Embryonic facial prominence (tissue), 1 donor: ENCODE measurements at regions not wholly inside any gene's neighbourhood (a gene's known extent, or its start where the extent isn't known, plus 50 kb on each side); places are given as distances from the start of the nearest gene placed in this dataset.
"Not testable (repeated sequence)": the region's sequence is repeated elsewhere in the genome, so short reads cannot be mapped to it uniquely, and the experiment has no call there.

Source experiments
- DNase-seq: peaks from one replicate; pipeline ENCODE4 v3.0.0-alpha.2; 2016; ENCODE audit errors: extremely low spot score

DNA sequence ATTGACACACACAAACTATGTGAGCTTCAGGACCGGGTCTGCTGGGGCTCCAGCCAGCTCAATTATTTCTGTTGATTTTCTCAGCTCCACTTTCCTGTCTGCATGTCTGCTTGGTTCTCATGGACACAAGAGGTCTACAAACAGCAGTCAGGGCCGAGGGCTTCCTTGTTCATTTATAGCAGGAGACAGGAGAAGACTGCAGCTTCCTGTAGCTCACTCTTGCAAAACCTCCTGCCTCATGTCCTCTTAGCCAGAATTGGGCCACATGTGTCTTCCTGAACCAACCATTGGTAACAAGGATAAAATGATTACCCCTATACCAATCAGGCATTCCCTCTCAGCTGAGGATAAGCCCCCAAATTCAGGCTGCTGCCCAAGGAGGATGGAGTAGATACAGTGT is 182.8 kb downstream of the TLE3 start:
- no peak for DNase-seq

DNA sequence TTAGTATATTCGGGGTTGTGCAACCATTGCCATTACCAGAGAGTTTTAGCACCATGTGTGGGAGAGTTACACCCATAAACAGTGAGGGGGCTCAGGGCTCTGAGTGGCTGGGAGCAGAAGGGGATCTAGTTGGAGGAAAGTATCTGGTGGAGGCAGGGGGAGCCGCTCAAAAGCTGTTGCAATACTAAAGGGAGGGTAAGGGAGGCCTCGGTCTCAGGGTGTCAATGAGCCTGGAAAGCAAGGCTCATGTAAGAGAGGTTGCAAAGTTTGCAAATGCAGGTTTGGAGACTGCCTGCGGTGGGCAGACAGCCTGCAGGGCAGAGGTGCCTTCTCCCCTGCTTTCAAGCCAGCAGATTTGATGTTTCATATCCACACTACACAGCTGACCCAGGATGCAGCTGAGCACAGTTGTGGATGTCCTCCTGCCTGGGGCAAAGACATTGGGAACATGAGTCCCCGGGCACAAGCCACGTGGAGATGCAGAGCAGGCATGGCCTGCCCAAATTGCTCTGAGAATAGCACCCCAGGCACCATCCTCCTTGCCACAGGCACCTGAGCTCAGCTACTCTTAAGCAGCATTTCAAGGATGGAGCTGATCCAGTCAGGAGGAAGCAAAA is 181.4 kb downstream of the TLE3 start:
- no peak for DNase-seq

DNA sequence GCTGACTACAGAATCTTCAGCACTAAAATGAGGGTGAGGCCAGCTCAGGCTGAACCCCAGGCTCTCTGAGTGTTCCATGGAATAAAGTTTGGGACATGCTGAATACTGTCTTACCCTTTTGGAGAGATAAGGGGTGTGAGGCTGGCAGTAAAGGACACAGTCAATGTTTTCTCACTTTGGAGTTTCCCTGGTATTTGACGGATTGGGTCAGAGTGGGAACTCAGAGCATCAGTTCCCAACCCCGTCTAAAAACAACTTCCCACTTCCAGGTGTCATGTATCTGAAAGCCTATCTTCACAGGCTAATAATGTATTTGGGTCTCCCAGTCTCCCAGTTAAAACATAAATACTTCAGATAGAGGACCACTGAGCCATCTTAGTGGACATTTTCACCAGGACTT is 180.7 kb downstream of the TLE3 start:
- DNase-seq = no peak

DNA sequence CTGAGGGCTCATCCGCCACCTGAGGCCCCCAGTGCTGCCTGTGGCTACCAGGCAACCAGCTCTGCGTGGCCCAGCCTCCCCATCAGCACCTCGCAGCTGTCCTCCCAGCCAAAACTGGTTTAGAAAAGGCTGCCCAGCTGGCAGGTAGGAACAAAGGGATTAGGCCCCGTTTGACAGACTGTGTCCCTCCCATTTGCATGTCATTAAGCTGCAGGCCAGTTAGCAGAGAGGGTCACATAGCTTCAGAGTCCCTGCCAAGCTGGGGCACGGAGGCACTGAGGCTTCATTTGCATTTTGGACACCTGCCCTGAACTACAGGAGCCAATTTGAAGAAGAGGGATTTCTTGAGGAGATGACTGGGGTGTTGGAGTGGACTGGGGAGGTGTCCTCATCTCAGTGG is 177.9 kb downstream of the TLE3 start:
- no peak for DNase-seq

DNA sequence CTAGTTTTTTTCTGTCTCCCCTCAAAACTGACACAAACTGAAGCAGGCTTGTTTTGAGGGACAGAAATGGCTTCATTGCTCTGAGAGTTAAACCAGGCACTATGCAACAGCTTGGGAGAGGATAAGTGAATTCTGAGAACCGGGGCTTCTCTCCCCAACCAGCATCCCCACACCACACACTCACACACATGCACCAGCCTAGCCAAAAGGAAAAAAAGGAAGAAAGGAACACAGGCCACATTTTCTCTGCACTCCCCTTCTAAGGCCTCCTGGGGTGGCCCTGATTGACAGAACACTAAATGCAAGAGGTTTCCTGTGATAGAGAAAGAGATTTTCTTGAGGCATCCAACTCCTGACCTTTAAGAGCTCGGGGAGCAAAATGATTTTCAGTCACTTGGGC is 177.5 kb downstream of the TLE3 start:
- DNase-seq = no peak

DNA sequence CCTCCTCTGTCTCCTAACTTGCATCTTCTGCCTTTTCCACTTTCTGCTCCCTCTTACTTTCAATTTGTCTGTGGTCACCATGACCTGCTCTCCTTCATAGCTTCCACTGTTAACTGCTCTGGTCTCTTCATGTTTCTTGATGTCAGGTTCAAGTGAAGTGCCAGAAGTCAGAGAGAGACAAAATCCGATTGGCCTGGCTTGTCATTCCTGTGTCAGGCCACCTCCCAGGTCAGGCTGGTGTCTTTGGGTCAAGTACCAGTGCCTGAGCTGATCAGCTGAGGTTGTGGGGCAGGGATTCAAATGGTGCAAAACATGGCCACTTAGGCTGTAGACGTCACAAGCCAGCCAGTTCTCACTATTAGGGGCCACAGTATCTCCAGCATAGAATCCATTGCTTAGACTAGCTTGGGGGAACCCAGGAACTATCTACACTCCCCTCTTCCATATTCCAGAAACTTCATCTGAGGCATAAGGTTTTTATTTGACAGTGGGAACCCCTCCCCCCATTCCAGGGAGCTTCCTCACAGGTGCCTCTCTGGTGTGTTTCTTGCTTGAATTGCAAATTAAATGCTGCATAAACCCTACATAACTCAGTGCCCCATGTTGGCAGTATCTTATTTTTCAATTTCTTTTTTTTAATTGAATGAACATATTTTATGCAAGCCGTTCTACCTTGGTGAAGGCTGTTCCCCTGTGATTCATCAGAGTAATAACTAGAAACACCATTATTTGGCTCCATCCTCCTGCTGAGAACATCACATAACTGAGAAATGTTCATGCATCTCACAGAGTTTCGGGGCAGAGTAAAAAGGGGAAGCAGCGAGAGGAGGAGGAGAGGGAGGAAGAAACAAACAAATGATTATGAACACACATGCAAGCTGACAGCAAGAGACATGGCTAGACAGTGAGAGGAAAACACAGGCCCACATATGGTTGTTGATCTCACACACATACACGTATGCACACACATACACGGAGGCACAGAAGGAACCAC is 175.8 kb downstream of the TLE3 start:
- no peak for DNase-seq

DNA sequence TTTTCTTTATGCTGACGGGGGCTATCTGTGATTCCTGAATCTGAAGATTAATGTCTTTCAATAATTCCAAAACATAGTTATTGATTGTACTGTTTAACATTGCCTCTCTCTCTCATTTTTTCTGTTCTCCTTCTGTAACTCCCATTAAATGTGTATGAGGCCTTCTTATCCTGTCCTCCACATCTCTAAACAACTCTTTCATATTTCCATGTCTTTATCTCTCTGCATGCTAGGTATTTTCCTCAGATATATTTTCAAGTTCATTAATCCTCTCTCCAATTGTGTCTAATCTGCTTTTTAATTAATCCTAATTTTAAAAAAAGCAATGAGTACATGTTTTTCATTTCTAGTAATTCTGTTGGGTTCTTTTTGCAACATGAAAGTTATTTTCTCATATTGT is 173.2 kb downstream of the TLE3 start:
- no peak for DNase-seq

DNA sequence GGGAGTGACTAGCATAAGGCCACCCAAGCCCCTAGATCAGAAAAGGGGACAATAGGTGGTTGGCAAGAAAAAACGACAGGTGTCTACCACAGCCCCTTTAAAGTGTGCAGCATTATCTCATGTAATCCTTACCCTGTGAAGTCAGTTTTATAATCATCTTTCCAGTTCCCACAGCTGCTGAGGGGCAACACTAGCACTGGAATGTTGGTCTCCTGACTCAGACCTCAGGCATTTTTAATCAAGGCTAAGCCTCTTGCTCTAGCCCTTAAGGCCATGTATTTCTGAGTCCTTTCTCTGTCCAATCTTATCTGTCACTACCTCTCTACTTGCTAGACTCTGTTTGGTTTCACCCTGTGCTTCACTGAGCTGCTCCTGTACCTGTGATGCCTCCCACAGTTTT is 171.7 kb downstream of the TLE3 start:
- no peak for DNase-seq

DNA sequence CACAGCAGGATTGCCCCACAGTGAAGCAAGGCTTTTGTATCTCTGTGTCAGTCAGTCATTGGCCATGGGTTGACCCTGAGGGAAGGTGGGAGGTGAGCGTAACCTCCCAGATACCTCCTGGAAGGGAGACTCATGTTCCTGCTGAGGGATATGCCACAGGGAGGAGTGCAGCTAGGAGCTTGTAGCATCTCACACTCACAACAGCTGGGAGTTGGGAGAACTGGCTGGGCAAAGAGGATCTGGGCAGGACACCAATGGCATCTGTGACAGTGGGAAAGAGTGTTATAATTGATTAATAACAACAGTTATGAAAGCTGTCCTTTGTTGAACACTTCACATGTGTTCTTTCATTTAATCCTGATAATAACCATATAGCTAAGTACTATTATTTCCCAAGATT is 171.0 kb downstream of the TLE3 start:
- DNase-seq = no peak

DNA sequence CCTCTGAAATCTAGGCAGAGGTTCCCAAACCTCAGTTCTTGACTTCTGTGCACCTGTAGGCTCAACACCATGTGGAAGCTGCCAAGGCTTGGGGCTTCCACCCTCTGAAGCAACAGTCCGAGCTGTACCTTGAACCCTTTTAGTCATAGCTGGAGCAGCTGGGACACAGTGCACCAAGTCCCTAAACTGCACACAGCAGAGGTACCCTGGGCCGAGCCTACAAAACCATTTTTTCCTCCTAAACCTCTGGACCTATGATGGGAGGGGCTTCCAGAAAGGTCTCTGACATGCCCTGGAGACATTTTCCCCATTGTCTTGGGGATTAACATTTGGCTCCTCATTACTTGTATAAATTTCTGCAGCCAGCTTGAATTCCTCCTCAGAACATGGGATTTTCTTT is 168.8 kb downstream of the TLE3 start:
- not testable (repeated sequence) for DNase-seq

DNA sequence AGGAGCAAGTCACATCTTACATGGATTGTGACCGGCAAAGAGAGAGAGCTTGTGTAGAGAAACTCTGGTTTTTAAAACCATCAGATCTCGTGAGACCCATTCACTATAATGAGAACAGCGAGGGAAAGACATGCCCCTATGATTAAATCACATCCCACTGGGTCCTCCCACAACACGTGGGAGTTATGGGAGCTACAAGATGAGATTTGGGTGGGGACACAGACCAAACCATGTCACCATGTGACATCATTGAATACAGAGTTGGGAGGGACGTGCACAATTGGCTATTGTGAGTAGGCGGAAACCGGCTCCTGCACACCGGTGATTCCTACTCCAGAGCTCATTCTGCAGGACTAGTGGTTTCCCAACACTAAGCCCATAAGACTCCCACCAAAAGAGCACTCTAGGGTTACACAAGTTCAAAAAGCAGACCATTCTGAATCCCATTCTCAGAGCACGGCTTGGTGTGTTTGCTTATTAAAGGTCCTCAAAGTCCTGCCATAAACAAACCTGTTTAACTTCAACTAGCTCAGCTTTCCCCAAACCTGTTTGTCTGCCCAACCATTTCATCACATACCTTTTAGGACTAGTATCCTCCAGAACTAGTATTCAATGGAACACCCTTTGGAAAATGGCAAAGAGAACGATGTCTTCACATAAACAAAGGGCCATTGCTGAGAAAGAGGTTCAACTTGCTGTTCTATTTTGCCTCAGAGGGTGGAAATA is 167.6 kb downstream of the TLE3 start:
- DNase-seq = no peak

DNA sequence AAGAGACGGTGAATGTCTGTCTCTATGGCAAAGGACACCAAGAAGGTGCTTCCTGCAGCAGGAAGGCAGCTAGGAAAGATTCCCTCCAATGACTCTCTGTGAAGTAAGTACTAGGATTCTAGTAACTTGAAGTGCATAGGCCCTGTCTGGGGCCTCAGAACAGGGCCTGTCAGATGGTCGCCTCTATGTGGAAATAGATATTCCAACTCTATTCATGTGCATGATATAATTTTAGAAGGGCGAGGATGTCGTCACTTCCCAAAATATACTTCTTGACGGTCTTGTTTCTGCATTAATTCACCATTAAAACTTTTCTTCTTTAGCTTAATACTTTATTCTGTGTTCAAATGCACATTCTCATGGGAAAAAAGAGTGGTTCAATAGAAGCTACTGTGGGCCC is 167.0 kb downstream of the TLE3 start:
- DNase-seq = no peak

DNA sequence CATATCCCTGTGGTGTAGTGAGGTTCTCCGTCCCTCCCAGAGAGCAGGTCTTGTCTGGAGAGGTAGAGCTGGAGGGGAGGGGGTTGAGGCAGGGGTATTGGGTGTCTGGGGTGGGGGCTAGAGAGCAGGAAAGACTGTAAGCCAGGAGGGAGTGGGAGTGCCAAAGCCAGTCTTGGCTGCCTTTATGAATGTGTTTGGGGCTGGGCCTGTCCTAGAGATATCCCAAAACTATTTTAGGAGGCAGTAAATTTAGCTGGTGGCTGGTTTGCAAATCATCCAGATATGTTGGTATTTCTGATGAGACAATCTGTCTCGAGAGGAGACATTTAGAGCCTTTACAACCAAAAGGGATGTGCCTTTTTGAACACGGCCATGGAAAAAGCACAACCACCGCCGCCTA is 166.6 kb downstream of the TLE3 start:
- no peak for DNase-seq

DNA sequence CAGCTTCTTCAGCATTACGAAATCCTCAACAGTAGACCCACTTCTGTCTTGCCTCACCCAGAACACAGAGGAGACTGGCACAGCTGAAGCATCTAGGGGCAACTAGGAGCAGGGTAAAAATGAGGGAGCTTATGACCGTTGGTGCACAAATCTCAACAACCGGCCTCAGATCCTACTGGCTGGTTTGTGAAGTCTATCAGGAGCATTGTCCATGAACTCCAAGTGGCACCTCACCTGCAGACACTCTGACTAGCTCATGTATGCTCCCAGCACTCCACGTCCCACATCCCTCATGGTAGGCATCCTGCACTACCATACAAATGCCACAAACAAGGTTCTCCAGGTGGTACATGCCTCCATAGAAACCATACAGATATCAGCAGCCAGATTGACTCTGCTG is 163.1 kb downstream of the TLE3 start:
- no peak for DNase-seq

DNA sequence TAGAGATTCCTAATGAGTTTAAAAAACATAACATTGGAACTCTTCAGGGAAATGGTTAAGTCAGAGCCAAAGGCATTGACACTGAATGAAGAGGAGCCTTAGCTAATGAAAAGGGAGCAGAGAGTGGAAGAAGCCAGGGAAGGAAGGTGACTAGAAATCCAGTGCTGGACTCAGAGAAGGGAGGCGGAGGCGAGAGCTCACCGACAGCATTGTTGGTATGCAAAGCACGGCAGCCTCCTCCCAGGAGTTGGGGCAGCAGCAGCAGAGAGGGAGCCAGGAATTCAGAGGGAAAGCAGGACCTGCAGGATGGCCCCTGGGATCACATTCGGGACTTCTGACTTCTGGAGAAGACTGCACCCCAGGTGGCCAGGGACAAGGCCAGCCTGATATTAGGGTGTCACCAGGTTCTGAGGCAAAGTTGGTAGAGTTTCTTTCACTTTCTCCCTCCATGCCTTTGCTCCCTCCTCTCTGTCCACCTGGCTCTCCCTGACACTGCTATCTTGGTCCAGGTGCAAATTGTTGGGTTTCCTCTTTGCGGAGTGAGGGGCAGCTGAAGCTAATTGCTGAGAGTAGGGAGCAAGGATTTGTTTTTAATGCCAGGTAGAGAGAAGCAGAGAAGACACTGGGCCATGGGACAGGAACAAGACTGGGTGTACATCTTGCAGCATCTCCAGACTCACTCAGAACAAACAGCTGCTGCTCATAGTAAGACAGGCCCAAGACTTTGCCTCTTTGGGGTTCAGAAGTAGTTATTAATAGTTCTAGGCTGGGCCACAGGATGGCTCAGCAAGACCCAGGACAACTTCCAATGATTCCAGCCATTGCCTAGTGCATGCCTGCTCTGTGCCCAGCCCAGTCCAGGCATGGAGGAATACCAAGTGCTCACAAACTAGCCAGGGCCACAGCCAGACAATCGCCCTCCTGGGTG is 157.9 kb downstream of the TLE3 start:
- no peak for DNase-seq

DNA sequence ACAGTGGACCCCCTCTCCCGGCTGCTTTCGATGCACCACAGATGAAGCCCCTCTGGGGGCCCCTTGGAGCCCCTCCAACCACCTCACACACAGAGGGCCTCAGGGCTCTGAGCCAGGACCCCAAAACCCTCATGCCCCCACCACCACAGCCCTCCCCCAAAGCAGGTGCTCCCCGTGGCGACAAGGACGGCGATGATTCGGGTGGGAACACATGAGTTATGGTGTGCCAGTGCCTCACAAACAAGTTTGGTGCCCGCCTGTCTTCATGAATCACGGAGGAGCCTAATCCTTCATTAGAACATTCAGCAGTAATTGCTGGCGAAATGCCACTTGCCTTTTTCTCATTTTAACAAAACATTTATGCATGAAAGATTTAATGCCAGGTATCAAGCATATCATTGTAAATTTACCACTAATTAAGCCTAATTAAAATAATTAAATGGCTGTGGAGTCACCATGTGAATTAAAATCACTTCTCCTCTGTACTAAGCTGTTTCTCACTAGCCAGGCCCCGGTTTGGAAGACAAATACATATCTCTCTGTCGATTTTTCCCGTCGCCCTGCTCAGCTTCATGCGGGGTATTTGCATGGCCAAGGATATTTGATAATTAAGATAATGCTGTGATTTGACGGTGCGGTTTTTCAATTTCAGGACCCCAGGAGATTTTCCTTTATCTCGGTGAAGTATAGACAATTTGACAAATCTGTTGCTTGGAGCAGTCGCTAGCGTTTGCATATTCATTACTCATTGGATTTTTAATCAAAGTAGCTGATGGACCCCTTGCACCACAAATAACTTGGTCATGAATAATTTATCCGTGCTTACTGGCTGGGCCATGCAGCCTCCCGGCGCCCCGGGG is 157.0 kb downstream of the TLE3 start:
- no peak for DNase-seq

DNA sequence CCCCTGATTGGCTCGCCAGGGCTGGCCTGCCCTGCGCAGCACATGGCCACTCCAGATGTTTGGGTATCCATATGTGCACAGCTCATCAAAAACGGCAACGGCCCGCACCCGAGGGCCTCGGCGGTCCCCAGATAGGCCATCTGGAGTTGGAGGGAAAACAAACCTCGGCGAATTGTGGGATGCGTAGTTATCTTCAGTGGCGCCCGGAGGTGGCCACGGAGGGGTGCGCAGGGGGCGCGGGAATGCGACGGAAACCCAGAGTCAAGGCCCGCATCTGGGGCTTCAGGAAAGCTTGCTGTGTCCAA is 156.5 kb downstream of the TLE3 start:
- no peak for DNase-seq

DNA sequence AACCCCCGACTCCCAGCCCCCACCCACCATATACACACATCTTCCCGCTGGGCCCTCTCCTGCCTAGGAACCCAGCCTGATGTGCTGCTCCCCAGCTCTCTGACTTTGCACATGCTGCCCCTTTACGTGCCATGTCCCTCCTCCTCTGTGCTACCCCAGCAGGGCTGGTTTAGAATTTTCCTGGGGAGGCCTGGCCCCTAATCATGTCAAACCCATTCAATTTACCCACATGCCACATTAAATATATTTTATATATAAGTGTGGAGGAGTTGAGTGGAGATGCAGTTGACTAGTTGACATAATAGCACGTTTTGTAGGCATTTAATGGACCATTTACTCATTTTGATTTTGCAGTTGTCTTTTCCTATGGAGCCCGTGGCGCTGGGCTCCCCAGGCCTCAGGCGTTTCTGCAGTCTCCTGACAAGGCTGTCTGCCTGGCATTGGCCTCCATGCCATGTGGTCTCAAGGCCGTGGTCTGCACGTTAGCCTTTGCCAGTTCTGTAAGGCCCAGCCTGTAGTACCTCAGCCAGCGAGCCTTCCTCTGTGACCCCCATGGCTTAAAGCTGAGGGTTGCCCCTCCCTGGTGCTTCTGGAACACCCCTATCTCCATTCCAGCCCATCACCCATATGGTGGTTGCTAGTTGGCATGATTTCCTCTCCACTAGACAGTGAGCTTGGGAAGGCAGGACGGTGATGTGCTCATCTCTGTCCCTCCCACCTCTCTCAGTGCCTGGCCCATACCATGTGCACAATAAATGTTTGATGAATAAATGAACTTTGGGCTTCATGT is 155.8 kb downstream of the TLE3 start:
- DNase-seq = no peak

DNA sequence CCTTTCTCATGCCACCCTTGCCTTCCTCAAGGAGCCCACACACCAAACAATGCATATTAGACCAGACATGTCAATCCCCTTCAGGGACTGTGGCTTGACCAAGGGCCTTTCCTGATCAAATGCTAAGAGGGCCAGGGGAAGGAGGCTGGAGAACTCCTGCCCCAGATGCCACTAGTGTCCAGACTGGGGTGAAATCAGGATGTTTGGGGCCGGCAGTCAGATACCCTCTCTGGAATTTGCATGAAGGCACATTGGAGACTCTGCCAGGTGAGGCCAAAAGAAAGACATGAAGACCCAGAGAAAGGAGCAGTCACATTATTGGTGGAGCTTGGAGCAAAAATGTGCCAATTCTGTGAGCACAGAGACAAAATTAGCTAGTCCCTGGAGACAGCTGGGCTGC is 154.1 kb downstream of the TLE3 start:
- no peak for DNase-seq

DNA sequence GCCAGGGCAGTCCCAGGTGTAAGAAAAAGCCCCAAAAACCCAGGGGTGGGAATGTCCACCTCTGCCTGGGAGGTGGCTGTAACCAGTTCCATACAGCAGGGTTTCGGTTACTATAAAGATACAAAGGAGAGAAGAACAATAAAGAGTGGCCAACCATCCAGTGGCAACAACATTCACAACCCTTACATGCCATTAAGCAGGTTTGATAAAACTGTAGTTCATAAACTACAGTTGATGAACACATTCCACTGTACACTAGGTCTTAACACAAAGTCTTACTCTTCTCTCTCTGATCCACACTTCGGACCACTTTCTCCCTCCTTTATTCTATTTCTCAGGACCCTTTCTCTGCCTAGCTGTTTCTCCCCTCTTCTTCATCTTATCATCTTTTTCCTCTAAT is 152.0 kb downstream of the TLE3 start:
- DNase-seq = no peak
